Heart right ventricle (tissue), 16 donors: ENCODE measurements at regions not wholly inside any gene's neighbourhood (a gene's known extent, or its start where the extent isn't known, plus 50 kb on each side); places are given as distances from the start of the nearest gene placed in this dataset.

Experiments
- ATAC-seq, 8 donors: fragments of 200-7000 bp; cut with Tn5 transposase; one replicate each; pipeline ENCODE4 v1.9.1; 2020; ENCODE audit warnings: mild to moderate bottlenecking in 8 of 8, moderate library complexity in 8 of 8, moderate number of reproducible peaks in 1 of 8
- DNase-seq, 2 donors: peaks; one replicate each; pipeline ENCODE4 v3.0.0-alpha.2; 2020
- H3K27ac ChIP-seq, 10 donors: fragments of 200-600 bp; sonication (generic) in 2 of 10; one replicate each; pipeline versions ENCODE4 v1.5.0 to v1.8.0; 2020 to 2022; ENCODE audit warnings: mild to moderate bottlenecking in 3 of 10
- H3K27me3 ChIP-seq, 7 donors: fragments of 200-600 bp; one replicate each; pipeline ENCODE4 v1.8.0; 2021 to 2022; ENCODE audit warnings: mild to moderate bottlenecking in 2 of 7
- H3K36me3 ChIP-seq, 9 donors: fragments of 200-600 bp; sonication (generic) in 1 of 9; one replicate each; pipeline versions ENCODE4 v1.5.0 to v1.8.0; 2020 to 2022; ENCODE audit warnings: mild to moderate bottlenecking in 2 of 9
- H3K4me1 ChIP-seq, 9 donors: fragments of 200-600 bp; sonication (generic) in 1 of 9; one replicate each; pipeline versions ENCODE4 v1.5.0 to v1.8.0; 2020 to 2022; ENCODE audit warnings: mild to moderate bottlenecking in 4 of 9
- H3K4me3 ChIP-seq, 10 donors: fragments of 200-600 bp; sonication (generic) in 2 of 10; one replicate each; pipeline versions ENCODE4 v1.5.0 to v1.8.0; 2020 to 2022; ENCODE audit warnings: mild to moderate bottlenecking in 7 of 10, moderate library complexity in 2 of 10
- H3K9me3 ChIP-seq, 11 donors: fragments of 200-600 bp in 10 of 11; sonication (generic) in 2 of 11; one replicate each; pipeline versions ENCODE4 v1.5.0 to v1.8.0; 2013 to 2022; ENCODE audit warnings: mild to moderate bottlenecking in 2 of 11, control low read depth in 1 of 11, moderate library complexity in 1 of 11
- WGBS, 2 donors: extraction: QIAGEN DNeasy Blood & Tissue Kit; methylation state at CpG; one replicate each; pipeline ENCODE4 v1.1.7; 2013; ENCODE audit warnings: inconsistent platforms in 1 of 2; 5-methylcytosine and 5-hydroxymethylcytosine counted together
- intact Hi-C, 10 donors: fragments of 100-400 bp; cut with DNase I; formaldehyde crosslinking; loops; one replicate each; pipeline versions ENCODE4 v1.11.1 to v1.14.2; 2022
- TF ChIP-seq, protein P1 (sequence below), 9 donors: fragments of 200-600 bp; sonication (generic) in 2 of 9; IDR thresholded peaks; one replicate each; pipeline versions ENCODE4 v1.5.0 to v1.8.0; 2021 to 2022; ENCODE audit warnings: antibody characterized with exemption in 9 of 9, mild to moderate bottlenecking in 5 of 9, moderate library complexity in 1 of 9
- donor health status: Arrhythmogenic right ventricular cardiomyopathy.
- donor health status: ischemic (EF 13 %, LVEDD 7.1; RV severe dilation, severe dysfunction).
- donor health status: healthy with polysubstance abuse.
- donor health status: DM: no; HTN: yes; CAD: no.
- donor health status: DM: no; HTN: no; CAD: no.
- donor health status: ischemic (EF 25% LVEDD 6.9; RV normal size, moderate dysfunction).
- donor health status: ischemic (EF 25% LVEDD 5.7; RV mildly dilated, moderate dysfunction).
- donor health status: healthy.
- donor health status: DM: yes; HTN: yes; CAD: no.
- donor health status: Ischemic cardiomyopathy.
- donor health status: ischemic (EF 35%, LVEDD 5.7; RV mildly dilated, moderate dysfunction).
- donor health status: nonischemic (EF 11% LVEDD 7.7; RV severe dilation, severe dysfunction).
- donor health status: DM: yes; HTN: yes; CAD: no.
- donor health status: PGD.
- donor health status: ischemic (EF 29% LVEDD 5.4; RV normal size, mild dysfunction).
- donor health status: nonischemic (EF 23%, LVEDD 6.1; RV moderate dilation, normal function).

DNA sequence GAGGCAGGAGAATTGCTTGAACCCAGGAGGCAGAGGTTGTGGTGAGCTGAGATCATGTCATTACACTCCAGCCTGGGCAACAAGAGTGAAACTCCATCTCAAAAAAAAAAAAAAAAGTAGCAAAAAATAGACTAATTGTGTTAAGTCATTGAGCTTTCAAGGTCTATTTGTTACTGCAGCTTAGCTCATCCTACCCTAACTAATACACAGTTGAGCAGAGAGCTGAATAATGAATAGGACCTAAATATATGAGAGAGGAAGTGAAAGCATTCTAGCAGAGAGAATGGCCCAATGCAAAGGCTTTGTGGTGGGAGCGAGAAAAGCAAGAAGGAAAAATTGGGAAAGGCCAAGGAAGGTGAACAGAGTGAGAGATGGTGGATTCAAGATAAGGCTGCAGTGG is 128.3 kb downstream of the AXIN2 start:
- ATAC-seq (no peak), DNase-seq (no peak)
- H3K4me3 ChIP-seq: no peak overlapping the region
- H3K36me3 ChIP-seq: no peaks in the 10 kb centered on the region
- H3K9me3 ChIP-seq: peaks cover 0 to 8% (median 0%) of the 10 kb centered on the region in 11 donors
- 90% methylated on average over 1 of the region's 1 CpG for WGBS, 2 donors
- intact Hi-C loops: no loop called here
- H3K27me3 ChIP-seq: peaks cover 0 to 26% (median under 1%) of the 10 kb centered on the region in 7 donors
- H3K27ac ChIP-seq: no peak overlapping the region
- TF ChIP-seq, protein P1, sequence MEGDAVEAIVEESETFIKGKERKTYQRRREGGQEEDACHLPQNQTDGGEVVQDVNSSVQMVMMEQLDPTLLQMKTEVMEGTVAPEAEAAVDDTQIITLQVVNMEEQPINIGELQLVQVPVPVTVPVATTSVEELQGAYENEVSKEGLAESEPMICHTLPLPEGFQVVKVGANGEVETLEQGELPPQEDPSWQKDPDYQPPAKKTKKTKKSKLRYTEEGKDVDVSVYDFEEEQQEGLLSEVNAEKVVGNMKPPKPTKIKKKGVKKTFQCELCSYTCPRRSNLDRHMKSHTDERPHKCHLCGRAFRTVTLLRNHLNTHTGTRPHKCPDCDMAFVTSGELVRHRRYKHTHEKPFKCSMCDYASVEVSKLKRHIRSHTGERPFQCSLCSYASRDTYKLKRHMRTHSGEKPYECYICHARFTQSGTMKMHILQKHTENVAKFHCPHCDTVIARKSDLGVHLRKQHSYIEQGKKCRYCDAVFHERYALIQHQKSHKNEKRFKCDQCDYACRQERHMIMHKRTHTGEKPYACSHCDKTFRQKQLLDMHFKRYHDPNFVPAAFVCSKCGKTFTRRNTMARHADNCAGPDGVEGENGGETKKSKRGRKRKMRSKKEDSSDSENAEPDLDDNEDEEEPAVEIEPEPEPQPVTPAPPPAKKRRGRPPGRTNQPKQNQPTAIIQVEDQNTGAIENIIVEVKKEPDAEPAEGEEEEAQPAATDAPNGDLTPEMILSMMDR (IDR thresholded peaks at IDR 0.05): no peak
- H3K4me1 ChIP-seq: no peaks in the 10 kb centered on the region

DNA sequence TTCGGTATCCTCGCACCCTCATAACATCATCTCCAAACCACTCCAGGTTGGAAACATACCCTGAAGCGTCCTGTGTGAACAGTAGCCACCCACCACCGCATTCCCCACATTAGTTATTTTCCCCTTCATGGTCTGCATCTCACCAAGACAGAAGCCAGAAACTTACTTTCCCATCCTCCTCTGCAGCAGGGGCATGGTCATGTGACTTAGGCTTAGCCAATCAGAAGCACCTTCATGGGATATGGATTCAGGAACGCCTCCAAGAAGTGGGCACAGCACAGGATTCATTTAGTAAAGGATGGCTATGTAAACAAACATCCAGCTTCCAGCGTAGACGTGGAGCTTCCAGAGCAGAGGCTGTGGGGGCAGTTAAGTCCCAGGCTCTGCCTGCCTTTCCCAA is 130.3 kb downstream of the AXIN2 start:
- intact Hi-C loops: no loop called here
- Histone ChIP-seq H3K36me3 (no peaks in the 10 kb centered on the region), H3K27me3 (peaks cover 0 to 8% (median 0%) of the 10 kb centered on the region in 7 donors), H3K4me1 (no peaks in the 10 kb centered on the region), H3K4me3 (no peak overlapping the region), H3K27ac (no peak overlapping the region), H3K9me3 (peaks cover 0 to 11% (median 0%) of the 10 kb centered on the region in 11 donors)
- DNase-seq (no peak), ATAC-seq (no peak)
- TF ChIP-seq, protein P1 (IDR thresholded peaks at IDR 0.05): no peak
- WGBS, 2 donors: 84 to 86% methylated on average over 7 of the region's 7 CpGs

DNA sequence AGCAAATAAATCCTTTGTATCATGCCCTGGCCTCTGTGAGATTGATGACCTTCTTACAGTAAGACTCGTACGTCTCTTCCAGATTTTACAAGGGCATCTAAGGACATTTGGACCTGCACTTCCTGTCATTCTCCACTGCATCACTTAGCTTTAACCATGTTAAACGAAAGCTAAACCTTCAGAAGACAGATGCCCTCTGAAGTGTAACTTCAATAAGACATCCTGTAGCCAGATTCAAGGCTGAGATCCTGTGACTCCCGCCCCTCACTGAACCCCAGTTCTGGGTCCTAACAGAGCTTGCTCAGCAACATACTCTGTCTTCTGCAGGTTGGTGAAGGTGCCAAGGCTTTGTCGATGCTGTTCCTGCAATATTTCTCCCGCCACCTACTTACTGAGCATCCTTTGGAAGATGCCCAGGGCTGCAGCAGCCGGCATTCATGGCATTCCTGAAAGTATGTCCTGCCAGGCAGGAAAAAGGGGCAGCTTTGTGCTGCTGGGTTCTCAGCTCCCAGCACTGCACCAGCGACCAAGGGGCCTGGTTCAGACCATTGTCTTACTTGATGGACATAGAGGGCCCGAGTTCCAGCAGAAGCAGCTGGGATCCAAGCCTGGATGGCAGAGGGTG is 131.1 kb downstream of the AXIN2 start:
- ATAC-seq (peak in 4 of 8 donors; percentile 45 to 70 (median 46)), DNase-seq (peak; percentile 4 to 15)
- no peaks in the 10 kb centered on the region for H3K4me1 ChIP-seq
- TF ChIP-seq, protein P1 (IDR thresholded peaks at IDR 0.05): no peak
- no peaks in the 10 kb centered on the region for H3K27me3 ChIP-seq
- no peak overlapping the region for H3K4me3 ChIP-seq
- 43 to 52% methylated on average over 9 of the region's 9 CpGs for WGBS, 2 donors
- H3K36me3 ChIP-seq: no peaks in the 10 kb centered on the region
- H3K9me3 ChIP-seq: peaks cover 0 to 11% (median 0%) of the 10 kb centered on the region in 11 donors
- H3K27ac ChIP-seq: no peak overlapping the region
- intact Hi-C loops: no loop called here

DNA sequence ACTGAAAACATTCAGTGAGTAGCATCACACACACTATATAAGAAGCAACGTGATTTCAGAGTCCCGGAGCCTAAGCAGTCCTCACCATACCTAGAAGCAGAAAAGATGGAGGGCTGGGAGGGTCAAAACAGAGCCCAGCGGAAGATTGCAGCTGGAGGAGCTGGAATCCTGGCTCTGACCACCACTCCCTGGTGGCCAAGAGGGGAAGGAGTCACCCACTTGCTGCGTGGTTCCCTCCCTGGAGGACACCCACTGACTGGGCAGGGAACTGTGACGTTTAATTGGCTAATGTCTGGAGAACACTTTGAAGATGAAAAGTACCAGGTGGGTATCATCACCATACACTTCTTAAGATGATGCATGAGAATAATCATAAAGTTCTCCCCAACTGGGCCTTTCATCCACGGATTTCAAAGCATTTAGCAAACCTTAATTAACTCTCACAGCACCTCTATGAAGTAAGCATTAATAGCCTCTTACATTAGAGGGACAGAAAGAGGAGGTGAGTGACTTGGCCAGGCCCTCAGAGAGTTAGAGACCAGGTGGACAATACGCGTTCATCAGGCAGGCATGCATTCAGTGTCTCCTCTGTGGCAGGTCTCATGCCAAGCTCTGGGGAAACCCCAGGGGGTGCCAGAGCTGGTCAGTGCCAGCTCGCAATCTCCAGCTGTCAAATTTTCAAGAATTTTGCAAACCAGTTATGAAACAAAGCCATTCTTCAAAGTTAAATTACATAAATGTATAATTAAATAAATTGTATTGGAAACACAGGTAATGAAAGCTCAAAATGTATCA is 137.9 kb downstream of the AXIN2 start:
- Histone ChIP-seq H3K9me3 (peaks cover 0 to 13% (median 0%) of the 10 kb centered on the region in 11 donors), H3K27me3 (no peaks in the 10 kb centered on the region), H3K27ac (no peak overlapping the region), H3K4me3 (no peak overlapping the region), H3K36me3 (no peaks in the 10 kb centered on the region), H3K4me1 (no peaks in the 10 kb centered on the region)
- ATAC-seq (no peak), DNase-seq (no peak)
- intact Hi-C loops: loop anchor here in 1 of 10 donors (10.0 kb wide), 1 partner anchor 129 kb away; no protein-coding TSS in a partner anchor
- 58 to 66% methylated on average over 9 of the region's 9 CpGs for WGBS, 2 donors
- TF ChIP-seq, protein P1 (IDR thresholded peaks at IDR 0.05): no peak
